TTC549 (cell line): ENCODE measurements at regions not wholly inside any gene's neighbourhood (a gene's known extent, or its start where the extent isn't known, plus 50 kb on each side); places are given as distances from the start of the nearest gene placed in this dataset.
"Not testable (repeated sequence)": the region's sequence is repeated elsewhere in the genome, so short reads cannot be mapped to it uniquely, and the experiment has no call there.

Experiments
- FAIRE-seq: peaks from 2 replicates; lab custom pipeline; 2012; peaks lifted over from hg19 to GRCh38; lab: Jason Lieb, UNC

DNA sequence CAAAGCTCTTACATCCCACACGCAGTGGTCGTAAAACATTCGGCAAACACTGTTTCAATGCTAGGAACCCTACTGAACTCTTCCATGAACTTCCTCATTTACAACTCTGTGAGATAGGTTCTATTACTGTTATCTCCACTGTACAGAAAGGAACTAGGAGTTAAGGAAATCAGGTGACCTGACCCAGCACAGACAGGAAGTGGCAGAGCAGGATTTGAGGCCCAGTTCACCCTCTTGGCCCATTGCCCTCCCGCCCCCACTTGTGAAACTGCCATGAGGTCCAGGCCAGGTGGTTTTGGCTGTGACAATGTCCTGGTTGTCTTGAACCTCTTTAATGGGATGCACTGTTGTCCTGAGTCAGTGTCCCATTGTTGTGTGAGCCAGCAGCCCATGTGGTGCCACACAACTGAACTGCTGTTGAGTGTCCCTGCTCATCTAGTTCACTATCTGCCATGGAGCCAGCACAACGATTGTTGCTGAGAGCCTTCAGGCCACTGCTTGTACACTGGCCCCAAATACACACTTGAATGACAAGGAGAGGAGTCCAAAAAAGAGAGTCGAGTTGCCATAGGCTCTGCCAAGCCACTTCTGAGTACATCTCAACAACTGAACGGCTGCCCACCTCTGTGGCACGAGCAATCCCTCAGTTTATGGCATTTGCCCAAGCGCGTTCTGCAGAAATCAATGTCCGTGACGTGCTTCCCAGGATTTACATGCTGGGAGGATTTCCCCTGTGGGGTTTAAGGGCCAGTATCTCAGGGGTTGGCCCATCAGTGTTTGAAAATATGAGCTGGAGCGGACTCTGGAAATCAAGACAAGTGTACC lies 484.6 kb downstream of the TSHZ3 start:
- no peak for FAIRE-seq

DNA sequence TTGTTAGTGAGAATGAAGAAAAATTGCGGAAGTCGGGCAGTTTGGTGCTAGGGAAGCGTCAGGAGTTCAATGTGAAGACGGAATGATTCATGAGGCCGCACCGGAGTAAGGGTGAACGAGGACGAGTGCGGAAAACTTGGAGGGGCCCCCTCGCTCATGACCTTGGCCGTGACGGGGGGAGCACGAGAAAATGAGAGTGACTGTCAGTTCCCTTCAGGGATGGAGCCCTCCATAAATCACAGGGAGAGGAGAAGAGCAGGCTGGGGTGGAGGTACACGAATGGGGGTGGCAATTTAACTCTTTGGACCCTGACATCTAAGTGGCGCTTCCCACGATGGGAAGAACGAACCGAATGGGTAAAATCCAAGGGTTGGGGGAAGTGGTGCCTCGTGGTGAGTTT lies 486.4 kb downstream of the TSHZ3 start:
- FAIRE-seq = no peak

GRCh38 chr19:30861919-30862318 lies 487.3 kb downstream of the TSHZ3 start:
- no peak for FAIRE-seq

DNA sequence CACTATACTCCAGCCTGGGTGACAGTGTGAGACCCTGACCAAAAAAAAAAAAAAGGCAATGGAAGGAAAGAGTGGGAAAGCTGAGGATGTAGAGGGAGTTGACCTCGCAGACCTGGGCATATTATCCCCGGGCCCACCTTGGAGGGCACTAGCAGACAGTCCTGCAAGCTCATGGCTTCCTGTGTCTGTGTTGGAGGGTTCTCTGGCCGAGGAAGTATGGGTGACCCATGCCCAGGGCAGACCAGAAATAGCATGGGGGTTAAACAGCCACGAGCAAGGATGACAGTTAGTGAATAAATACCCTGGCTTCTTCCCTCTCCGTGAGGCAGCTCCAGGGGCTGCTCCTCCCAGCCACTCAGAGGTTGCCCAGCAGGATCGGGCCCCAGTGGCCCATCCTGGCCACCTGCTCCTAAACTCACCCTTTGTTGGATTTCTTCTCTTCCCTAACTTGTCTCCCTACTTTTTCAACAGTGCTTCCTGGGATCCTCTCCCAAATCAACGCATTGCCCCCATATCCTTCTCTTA lies 485.8 kb downstream of the ZNF536 start:
- FAIRE-seq = no peak

GRCh38 chr19:30857388-30857787 lies 485.2 kb downstream of the ZNF536 start:
- FAIRE-seq = no peak

- FAIRE-seq = no peak
These were observed 484.6 kb downstream of the ZNF536 start for GRCh38 chr19:30856786-30857185.

- FAIRE-seq = no peak
These were observed 484.2 kb downstream of the ZNF536 start for GRCh38 chr19:30856376-30856775.

- no peak for FAIRE-seq
These were observed 483.3 kb downstream of the ZNF536 start for GRCh38 chr19:30855442-30855841.

GRCh38 chr19:30854661-30855060 lies 482.5 kb downstream of the ZNF536 start:
- FAIRE-seq = no peak

- FAIRE-seq = no peak
These were observed 482.0 kb downstream of the ZNF536 start for GRCh38 chr19:30854207-30854606.

DNA sequence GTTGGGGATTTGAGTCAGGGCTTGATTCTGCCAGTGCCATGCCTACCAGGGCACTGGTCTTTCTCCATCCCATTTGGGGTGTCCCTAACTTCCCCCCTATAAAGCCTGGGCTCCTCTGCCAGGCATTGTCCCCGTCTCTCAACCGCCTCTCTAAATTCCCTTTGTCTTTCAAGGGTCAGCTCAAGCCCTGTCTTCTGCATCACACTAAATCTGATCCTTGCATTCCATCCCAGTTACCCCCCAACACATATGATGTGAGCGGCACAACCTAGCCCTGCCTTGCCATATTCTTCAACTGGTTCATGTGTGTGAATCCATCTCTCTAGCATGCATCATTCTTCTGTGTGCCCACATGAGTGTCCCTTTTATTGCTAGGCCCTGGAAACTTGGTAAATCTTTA lies 480.9 kb downstream of the ZNF536 start:
- no peak for FAIRE-seq

DNA sequence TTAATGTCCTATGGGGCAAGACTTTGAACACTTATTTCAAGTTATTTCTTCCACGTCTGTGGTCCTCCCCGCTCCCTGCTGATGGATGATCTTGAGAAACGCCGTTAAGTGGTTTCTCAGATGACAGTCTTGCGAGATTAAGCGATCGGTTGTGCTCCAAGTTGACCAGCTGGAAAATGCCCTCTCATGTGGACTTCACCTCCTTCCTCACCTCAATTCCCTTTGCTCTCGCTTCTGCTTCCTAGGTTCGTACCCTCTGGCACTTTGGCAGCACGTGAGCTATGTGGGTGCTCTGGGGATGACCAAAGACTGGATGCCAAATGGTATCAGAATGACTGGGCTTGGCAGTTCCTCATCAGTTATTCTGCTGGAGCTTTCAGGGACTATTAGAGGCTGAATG lies 480.0 kb downstream of the ZNF536 start:
- no peak for FAIRE-seq

- FAIRE-seq = no peak
These were observed 479.5 kb downstream of the ZNF536 start for GRCh38 chr19:30851646-30852045.

DNA sequence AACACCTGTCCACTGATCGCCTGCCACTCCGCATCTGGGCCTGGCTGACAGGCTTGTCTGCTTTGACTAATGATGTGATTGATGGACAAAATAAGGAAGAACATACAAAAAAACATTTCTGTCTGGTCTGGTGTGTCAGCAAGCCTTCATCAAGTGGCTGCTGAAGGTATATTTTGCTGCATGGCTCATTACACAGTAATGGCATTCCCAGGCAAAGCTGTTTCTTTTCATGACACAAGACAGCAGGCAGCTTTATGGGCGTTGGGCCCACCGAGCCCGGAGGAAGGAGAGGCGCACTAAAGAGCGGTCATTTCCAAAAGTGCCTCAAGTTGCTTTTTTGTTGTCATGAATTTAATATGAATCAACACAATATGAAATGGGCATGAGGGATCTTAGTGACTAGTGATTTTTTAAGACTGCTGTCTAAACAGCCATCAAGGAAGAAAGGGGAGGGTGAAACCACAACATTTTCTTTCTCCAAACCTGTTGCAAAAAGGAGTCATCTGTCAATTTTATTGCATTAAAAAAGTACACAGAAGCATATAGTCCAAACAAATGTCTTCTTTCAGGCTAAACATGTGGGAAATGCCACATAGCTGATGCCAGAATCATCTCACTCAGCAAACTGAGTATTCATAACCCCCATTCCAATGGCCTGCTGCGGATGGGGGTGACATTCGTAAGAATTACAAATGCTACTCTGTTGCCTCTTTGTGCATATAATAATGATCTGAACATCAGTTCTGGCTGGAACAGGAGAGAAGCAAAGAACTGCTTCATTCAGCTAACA lies 476.6 kb downstream of the ZNF536 start:
- no peak for FAIRE-seq

DNA sequence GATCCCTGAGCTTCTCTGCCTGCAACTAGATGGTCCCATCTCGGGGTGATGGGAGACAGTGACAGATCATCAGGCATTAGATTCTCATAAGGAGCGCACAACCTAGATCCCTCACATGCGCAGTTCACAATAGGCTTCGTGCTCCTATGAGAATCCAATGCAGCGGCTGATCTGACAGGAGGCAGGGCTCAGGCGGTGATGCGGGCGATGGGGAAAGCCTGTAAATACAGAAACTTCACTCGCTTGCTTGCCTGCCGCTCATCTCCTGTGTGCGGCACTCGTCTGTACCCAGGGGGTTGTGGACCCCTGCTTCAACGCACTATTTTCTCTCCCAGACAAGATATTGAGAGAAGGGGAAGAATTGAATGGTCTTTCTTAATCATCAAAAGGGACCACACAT lies 473.9 kb downstream of the ZNF536 start:
- no peak for FAIRE-seq

DNA sequence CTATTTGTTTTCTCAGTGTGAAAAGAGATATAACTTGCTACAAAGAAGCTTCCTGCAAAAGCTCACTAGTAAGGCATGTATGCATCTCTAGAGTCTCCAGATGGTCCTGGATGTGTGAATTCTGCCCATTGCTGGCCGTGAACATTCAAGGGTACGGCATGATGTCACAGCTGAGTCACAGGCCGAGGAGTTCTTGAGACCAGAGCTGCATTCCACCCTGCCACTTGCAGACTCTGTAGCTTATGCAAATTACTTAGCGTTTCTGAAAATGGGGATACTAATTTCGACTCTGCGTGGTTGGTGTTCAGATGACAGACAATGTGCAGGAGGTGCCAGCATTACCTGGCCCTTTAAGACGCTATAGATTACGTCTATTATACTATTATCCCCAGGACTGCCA lies 470.7 kb downstream of the ZNF536 start:
- FAIRE-seq = no peak

DNA sequence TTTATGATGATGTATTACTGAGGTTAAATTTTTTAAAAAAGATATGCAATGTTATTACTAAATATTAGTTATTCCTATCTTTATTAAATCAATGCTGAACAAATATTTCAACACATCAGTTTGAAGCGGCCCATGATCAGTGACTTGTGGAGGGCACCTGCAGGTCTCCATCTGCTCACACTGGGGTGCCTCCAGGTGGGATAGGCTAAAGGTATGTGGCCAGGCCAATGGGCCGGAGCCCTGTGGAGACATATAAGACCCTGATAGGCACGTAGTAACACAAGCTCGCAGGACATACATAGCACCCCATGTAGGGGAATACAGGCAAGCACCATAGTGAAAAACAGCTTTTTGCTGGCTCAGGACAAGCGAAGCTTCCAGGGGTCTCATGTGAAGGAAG lies 469.8 kb downstream of the ZNF536 start:
- no peak for FAIRE-seq

GRCh38 chr19:30830875-30831274 lies 458.7 kb downstream of the ZNF536 start:
- FAIRE-seq = no peak

DNA sequence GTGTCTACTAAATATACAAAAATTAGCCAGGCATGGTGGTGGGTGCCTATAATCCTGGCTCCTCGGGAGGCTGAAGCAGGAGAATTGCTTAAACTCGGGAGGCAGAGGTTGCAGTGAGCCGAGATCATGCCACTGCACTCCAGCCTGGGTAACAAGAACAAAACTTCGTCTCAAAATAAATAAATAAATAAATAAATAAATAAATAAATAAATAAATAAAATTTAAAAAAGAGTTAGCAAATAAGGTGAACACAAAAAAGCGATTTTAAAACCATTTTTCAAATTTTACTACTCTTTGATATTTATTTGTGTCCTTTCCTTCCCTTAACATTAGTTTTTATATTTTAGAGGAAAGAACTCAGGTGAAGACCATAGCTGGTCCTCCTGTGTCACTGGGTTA lies 453.3 kb downstream of the ZNF536 start:
- FAIRE-seq = not testable (repeated sequence)

- no peak for FAIRE-seq
These were observed 452.6 kb downstream of the ZNF536 start for GRCh38 chr19:30824809-30825208.

GRCh38 chr19:30817965-30818567 lies 445.9 kb downstream of the ZNF536 start:
- FAIRE-seq = no peak

DNA sequence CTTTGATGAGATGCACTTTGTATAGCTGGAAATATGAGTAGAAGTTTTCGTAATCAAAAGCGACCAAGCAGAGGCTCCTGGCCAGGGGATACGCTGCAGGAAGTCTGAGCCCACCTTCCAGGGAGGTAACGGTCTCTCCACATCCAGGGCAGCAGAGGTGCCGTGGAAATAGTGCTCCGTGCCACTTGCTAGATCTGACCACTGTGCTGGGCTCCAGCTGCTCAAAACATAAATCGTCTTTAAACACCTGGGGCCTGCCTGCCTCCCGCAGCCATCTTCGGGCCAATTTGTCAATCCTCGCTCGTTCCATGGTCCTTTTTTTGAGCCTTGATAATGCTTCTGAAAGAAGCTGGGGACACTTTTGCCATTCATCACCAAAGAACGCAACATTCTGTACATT lies 445.0 kb downstream of the ZNF536 start:
- no peak for FAIRE-seq
